NT2/D1 (cell line): ENCODE measurements at regions not wholly inside any gene's neighbourhood (a gene's known extent, or its start where the extent isn't known, plus 50 kb on each side); places are given as distances from the start of the nearest gene placed in this dataset.

Source experiments
- YY1 ChIP-seq: IDR thresholded peaks from 2 replicates; pipeline ENCODE4 v1.6.1; 2011; ENCODE audit not compliant: insufficient read length, insufficient read depth
- ZNF274 ChIP-seq: IDR thresholded peaks from 2 replicates; pipeline ENCODE4 v1.6.1; 2011; ENCODE audit warnings: mild to moderate bottlenecking, low read depth, low read length

GRCh38 chr11:112899235-112900006 lies 61.8 kb upstream of the NCAM1 start:
- TF ChIP-seq ZNF274 = no peak
- TF ChIP-seq YY1 = no peak
